ENCODE measurements at regions not wholly inside any gene's neighbourhood (a gene's known extent, or its start where the extent isn't known, plus 50 kb on each side); places are given as distances from the start of the nearest gene placed in this dataset.

DNA sequence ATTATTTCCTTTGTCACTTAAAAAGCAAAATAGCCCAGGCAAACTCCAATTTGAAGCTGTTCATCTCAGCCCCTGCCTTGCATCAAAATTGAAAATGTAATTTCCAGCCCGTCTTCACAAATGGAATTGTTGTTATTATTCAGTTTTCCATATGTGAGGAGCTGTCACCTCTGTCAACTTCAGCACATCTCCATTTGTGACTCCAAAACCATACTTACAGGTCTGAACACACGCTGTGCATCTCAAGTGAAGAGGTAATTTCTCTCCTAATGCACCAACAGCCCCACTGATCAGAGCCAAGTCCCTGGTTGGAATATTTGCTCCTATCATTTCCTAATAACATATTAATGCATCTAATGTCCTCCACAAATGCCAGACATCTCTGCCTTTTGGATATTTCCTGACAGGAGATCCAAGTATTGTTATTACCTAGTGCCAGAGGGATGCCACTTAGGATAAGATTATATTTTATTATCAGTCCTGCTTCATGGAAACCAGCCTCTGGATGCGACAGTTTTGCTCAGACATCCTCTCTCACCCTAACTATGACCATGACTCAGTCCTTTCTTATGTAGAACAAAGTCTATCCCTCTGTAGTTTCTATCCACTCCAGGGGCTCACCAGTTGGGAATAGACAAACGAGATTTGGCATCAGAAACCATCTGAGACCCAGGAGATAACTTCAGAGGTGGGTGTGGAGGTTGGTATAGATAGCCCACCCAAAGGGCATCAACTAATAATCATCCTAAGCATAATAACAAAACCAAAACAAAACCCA lies 379.8 kb downstream of the VPS13C start:
- TF ChIP-seq, protein P1, sequence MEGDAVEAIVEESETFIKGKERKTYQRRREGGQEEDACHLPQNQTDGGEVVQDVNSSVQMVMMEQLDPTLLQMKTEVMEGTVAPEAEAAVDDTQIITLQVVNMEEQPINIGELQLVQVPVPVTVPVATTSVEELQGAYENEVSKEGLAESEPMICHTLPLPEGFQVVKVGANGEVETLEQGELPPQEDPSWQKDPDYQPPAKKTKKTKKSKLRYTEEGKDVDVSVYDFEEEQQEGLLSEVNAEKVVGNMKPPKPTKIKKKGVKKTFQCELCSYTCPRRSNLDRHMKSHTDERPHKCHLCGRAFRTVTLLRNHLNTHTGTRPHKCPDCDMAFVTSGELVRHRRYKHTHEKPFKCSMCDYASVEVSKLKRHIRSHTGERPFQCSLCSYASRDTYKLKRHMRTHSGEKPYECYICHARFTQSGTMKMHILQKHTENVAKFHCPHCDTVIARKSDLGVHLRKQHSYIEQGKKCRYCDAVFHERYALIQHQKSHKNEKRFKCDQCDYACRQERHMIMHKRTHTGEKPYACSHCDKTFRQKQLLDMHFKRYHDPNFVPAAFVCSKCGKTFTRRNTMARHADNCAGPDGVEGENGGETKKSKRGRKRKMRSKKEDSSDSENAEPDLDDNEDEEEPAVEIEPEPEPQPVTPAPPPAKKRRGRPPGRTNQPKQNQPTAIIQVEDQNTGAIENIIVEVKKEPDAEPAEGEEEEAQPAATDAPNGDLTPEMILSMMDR (IDR thresholded peaks at IDR 0.05) = no peak
- no peak for TF ChIP-seq ZFX (IDR thresholded peaks at IDR 0.05; ENCODE audit: borderline replicate concordance)
- H3K27ac ChIP-seq = no peak overlapping the region

DNA sequence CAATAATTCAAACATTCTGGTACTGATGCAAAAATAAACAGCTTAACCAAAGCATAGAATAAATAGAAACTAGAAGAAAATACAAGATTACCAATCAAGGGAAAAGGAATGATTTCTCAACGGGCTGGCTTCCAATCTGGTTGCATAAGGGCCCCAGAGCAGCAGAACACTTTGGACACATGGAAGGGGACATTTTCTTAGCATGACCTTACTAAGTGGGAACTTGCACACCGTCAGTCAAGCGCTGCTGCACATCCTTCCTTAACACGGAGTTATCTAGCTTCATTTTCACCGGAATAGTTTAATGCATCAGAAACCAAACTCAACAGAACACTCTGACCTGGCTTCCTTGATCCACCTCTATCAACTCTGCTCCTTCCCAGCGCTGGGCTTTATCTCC lies 388.5 kb downstream of the VPS13C start:
- TF ChIP-seq, protein P1 (IDR thresholded peaks at IDR 0.05) = no peak
- TF ChIP-seq ZFX (IDR thresholded peaks at IDR 0.05; ENCODE audit: borderline replicate concordance) = no peak
- no peak overlapping the region for H3K27ac ChIP-seq

DNA sequence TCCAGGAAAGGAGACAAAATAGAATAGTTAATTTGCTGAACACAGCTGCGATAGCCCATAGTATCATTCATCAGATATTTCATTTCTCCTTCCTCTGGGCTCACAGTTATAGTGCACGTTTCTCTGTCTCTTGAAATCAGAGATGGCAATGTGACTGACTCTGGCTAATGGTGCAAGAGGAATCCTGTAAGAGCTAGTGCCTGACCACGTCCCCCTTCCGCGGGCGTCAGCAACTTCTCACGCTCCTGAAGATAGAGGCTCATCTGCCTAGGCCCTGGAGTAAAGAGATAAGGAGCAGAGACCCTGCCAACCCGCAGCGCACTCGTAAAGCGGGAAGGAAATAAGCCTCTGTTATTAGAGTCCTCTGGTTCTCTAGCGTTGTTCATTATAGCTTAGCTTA lies 391.8 kb downstream of the VPS13C start:
- no peak overlapping the region for H3K27ac ChIP-seq

DNA sequence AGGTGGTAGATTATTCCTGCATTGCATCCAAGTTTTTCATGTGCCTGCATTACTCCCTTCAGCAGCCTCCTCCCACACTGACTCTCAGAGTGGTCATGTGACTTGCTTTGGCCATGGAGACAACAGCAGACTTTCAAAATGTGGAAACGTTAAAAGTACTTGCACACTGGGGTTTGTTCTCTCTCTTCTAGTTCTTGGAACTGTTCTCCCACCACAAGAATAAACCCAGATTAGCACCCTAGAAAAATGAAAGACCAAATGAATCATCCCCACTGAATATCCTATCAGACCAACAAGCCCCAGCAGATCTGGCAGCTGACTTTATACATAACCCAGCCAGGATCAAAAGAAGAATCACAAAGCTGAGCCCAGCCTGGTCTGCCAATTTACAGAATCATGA lies 398.5 kb downstream of the VPS13C start:
- TF ChIP-seq, protein P1 (IDR thresholded peaks at IDR 0.05) = no peak
- no peak overlapping the region for H3K27ac ChIP-seq

More for the DNA sequence above, 391.8 kb downstream of the VPS13C start:
- TF ChIP-seq, protein P1 (IDR thresholded peaks at IDR 0.05) = no peak
- no peak for TF ChIP-seq ZFX (IDR thresholded peaks at IDR 0.05; ENCODE audit: borderline replicate concordance)

DNA sequence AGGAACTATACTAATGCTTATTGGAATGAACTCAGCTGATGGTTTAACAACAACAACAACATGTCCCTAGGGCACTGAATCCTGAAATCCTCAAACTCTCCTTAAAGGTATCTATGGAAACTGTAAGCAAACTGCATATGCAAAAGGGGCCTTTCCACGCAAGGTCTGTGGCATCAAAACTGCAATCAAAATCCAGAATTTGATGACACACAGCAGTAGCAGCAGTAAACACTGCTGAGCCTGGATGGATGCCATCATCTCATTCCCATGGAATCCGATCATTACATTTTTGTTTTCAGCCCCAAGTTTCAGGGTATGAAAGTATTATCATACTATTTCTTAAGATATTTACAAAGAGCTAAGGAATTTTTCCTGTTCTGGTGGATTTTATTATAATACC lies 399.7 kb downstream of the VPS13C start:
- H3K27ac ChIP-seq = no peak overlapping the region
- TF ChIP-seq ZFX (IDR thresholded peaks at IDR 0.05; ENCODE audit: borderline replicate concordance) = no peak
- TF ChIP-seq, protein P1 (IDR thresholded peaks at IDR 0.05) = no peak

DNA sequence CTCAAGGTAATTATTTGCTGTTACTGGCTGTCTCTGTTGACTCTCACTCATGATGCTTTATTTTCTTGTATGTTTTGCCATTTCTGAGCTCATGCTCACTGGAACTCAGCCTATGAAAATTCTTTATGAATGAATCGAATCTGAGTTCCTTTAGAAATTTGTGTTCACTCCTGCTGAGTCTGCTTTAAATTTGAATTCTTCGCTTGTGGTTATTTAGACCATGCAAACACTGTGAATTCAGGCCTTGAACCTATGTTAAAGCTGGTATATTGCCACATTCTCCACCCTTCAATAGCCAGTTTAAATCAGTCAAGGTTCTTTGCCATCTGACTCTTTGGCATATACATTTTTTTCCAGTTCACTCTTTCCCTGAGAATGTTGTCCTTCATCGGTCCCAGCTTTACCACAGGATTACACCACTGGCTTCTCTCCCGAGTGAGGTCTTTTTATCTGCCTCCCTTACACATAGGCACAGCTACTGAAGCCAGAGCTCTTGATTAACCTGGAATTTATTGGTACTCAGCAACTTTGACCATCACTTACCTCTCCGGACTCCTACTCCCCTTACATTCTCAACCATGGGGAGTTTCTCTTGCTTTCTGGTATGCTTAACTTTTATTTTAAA lies 400.6 kb downstream of the VPS13C start:
- TF ChIP-seq, protein P1 (IDR thresholded peaks at IDR 0.05) = no peak
- TF ChIP-seq ZFX (IDR thresholded peaks at IDR 0.05; ENCODE audit: borderline replicate concordance) = no peak
- no peak overlapping the region for H3K27ac ChIP-seq

DNA sequence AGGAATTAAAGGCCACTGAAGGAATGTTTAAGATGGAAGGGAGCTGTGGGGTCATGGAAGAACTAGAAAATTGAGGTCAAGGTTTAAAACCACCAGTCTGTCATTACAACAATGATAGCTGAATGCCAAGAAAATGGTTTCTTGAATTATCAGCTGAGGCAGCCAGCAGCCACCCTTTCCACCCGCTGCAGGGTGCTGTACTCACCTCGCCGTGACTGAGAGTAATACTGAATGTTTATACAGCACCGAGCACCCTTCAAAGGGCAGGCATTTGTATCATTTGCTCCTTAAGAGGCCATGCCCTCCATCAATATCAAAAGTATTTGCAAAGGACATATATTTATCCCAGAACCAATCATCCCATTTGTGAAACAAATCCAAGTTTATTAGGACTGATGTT lies 402.8 kb downstream of the VPS13C start:
- no peak overlapping the region for H3K27ac ChIP-seq
- TF ChIP-seq ZFX (IDR thresholded peaks at IDR 0.05; ENCODE audit: borderline replicate concordance) = no peak
- TF ChIP-seq, protein P1 (IDR thresholded peaks at IDR 0.05) = no peak
